Ramos (cell line): ENCODE measurements at regions not wholly inside any gene's neighbourhood (a gene's known extent, or its start where the extent isn't known, plus 50 kb on each side); places are given as distances from the start of the nearest gene placed in this dataset.

Experiments used
- in situ Hi-C: fragments of 300-500 bp; cut with MboI; formaldehyde crosslinking; loops from one replicate; pipeline ENCODE4 v1.14.3; 2022; ENCODE audit warnings: low sequenced_read_pairs; ENCODE audit not compliant: unreplicated experiment

DNA sequence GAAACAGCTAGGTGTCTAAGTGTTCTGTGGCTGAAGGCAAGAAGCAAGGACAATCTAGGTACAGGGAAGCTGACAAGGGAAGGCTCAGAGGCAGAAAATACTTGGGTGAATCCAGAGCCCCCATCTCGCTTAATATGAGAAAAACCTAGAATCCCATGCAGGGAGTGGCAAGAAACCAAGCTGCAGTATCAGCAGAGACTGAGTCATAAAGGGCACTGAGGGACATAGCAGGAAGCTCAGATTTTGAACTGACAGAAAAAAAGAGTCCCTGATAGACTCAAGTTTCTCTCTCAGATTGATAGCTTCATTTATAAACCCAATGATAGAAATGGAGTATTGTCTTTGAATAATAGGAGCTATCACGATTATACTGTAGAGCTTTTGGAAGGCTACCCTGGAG is 77.3 kb upstream of the KCNJ15 start:
- in situ Hi-C loops, result no loop called here

DNA sequence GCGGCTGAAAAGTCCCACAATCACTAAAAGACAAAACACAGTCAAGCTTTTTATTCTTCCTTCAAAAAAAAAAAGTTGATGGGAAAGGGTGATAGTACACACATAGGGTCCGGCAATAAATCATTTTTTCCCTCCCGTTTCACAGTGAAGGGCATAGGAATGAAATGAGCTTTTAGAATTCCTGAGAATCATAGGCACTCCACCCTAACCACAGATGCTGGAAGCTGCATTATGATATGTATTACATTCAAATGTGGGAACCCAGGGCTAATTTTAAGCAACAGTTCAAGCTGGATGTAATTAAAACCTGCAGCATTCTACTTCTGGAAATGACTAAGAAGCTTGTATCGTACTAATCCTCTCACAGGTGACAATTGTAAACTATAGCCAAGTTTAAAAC is 75.7 kb upstream of the KCNJ15 start:
- in situ Hi-C loops, result no loop called here

GRCh38 chr21:38182370-38182985 is 74.3 kb upstream of the KCNJ15 start:
- in situ Hi-C loops, result no loop called here

DNA sequence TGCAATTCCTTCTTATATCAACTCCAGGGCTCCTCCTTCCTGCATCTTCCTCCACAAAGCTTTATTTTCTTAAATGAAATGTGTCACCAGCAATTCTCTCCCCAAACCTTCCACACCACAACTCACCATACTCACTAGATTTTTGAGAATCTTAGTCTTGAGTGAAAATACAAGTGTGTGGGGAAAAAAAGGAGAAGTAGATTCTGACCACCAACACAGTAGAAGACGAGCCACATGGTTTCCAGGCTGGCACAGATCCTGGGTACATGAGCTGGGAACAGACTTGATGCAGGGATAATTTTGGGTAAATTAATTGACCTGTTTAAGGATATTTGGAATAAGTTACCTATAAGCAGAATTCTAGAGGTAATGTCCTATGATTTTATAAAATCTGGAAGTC is 72.8 kb upstream of the KCNJ15 start:
- in situ Hi-C loops, result no loop called here

DNA sequence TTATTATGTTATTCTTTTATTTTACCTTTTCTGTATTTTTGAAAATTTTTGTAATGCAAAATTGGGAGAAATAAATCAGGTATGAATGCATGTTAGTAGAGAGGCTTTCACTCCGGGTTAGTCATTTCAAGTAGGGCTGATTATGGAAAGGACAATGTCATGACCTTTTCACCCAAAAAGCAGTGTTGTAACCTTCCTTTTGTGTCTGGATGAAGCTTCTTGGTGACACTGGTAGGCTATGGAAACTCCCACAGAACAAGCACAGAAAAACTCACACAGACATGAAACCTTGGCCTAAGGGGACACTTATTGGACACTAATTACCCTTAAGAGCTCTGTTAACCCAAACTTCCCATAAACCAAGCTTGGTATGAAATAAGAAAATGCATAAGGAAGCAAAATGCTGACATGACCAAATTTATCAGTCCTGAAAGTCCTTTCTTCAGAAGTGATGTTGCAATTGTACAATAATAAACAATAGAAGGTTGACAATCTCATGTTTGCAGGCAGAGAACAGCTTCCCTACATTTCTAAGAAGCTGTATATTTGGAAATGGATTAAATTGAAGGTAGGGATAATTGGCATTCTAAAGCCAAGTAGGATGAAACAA is 70.0 kb upstream of the KCNJ15 start:
- in situ Hi-C loops, result no loop called here

- in situ Hi-C loops, result no loop called here
Observed at GRCh38 chr21:38188037-38188436, 68.8 kb upstream of the KCNJ15 start.

DNA sequence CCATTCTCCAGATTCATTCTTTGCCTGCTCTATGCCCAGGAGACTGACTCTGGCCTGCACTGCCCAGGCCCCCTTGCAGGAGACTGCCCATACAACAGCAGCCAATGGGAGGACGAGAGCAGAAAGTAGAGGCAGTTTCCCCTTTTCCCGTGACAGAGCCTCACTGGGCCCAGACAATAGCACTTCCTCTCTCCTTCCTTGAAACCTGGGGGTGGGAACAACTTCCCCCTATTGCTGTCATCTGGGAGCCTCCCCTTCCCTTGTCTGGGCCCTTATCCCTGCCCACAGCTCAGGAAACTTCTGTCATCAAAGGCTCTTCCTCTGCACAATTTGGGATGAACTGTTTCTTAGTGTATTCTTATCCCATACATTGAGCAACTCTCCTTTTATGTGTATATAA is 60.8 kb upstream of the KCNJ15 start:
- in situ Hi-C loops, result no loop called here

DNA sequence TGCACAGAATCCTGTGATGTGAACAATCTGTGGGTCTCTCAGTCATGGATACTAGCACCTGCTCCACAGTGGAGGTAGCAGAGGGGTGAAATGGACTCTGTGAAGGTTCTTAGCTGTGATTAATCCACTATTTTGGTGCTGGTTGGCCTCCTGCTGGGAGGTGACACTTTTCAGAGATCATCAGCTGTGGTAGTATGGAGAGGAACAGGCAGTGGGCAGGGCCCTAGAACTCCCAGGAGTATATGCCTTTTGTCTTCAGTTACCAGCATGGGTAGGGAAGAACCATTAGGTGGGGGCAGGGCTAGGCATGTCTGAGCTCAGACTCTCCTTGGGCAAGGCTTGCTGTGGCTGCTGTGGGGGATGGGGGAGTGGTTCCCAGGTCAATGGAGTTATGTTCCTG is 54.0 kb upstream of the KCNJ15 start:
- in situ Hi-C loops, result no loop called here

- in situ Hi-C loops, result no loop called here
Observed at GRCh38 chr21:38203229-38203628, 53.6 kb upstream of the KCNJ15 start.

- in situ Hi-C loops, result no loop called here
Observed at GRCh38 chr21:38205940-38206339, 50.9 kb upstream of the KCNJ15 start.

GRCh38 chr21:38206646-38207045 is 50.1 kb upstream of the KCNJ15 start:
- in situ Hi-C loops, result no loop called here
